ENCODE measurements at regions not wholly inside any gene's neighbourhood (a gene's known extent, or its start where the extent isn't known, plus 50 kb on each side); places are given as distances from the start of the nearest gene placed in this dataset.

- Histone ChIP-seq H3K79me2 (ENCODE audit: insufficient read depth, low read depth, low read length) (no peaks in the 10 kb centered on the region), H3K4me1 (ENCODE audit: insufficient read depth, low read length, poor library complexity, severe bottlenecking) (no peaks in the 10 kb centered on the region), H3K36me3 (ENCODE audit: insufficient read depth, low read length) (no peaks in the 10 kb centered on the region), H2AFZ (ENCODE audit: low read length) (no peak overlapping the region), H3K27ac (ENCODE audit: low read depth, low read length, poor library complexity, severe bottlenecking) (no peak overlapping the region), H3K9me2 (ENCODE audit: insufficient read depth, low read length) (no peaks in the 10 kb centered on the region), H4K20me1 (ENCODE audit: insufficient read depth, low read length) (no peaks in the 10 kb centered on the region), H3K4me2 (ENCODE audit: low read length) (no peak overlapping the region), H3K4me3 (ENCODE audit: low read depth, low read length, poor library complexity, severe bottlenecking) (no peak overlapping the region), H3K9me3 (ENCODE audit: low read length) (no peaks in the 10 kb centered on the region)
- no peak for DNase-seq (ENCODE audit: low spot score)
- intact Hi-C loops (cut with micrococcal nuclease; ENCODE audit: unreplicated experiment), result no loop called here
- TF ChIP-seq, protein P1, sequence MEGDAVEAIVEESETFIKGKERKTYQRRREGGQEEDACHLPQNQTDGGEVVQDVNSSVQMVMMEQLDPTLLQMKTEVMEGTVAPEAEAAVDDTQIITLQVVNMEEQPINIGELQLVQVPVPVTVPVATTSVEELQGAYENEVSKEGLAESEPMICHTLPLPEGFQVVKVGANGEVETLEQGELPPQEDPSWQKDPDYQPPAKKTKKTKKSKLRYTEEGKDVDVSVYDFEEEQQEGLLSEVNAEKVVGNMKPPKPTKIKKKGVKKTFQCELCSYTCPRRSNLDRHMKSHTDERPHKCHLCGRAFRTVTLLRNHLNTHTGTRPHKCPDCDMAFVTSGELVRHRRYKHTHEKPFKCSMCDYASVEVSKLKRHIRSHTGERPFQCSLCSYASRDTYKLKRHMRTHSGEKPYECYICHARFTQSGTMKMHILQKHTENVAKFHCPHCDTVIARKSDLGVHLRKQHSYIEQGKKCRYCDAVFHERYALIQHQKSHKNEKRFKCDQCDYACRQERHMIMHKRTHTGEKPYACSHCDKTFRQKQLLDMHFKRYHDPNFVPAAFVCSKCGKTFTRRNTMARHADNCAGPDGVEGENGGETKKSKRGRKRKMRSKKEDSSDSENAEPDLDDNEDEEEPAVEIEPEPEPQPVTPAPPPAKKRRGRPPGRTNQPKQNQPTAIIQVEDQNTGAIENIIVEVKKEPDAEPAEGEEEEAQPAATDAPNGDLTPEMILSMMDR (conservative IDR thresholded peaks at IDR 0.05; ENCODE audit: low read length), result no peak
- TF ChIP-seq EZH2phosphoT487 (IDR thresholded peaks at IDR 0.05; ENCODE audit: borderline replicate concordance, low read depth, low read length), result no peak
- BruUV-seq (replicated peaks), result no TSS peak
- ChIA-PET CTCF (ENCODE audit: unreplicated experiment) (no interaction called here), POLR2A (interaction anchor here (0.8 kb wide), 1 partner anchor 30 kb away, joined by 3 read pairs; no protein-coding TSS in a partner anchor)
Observed at GRCh38 chr2:238638982-238639628, 208.8 kb upstream of the TWIST2 start.

GRCh38 chr2:238640486-238640885 lies 207.4 kb upstream of the TWIST2 start:
- no peak for DNase-seq (ENCODE audit: low spot score)
- Histone ChIP-seq H3K27ac (ENCODE audit: low read depth, low read length, poor library complexity, severe bottlenecking) (no peak overlapping the region), H4K20me1 (ENCODE audit: insufficient read depth, low read length) (no peaks in the 10 kb centered on the region), H3K4me3 (ENCODE audit: low read depth, low read length, poor library complexity, severe bottlenecking) (no peak overlapping the region), H3K4me2 (ENCODE audit: low read length) (no peak overlapping the region), H3K79me2 (ENCODE audit: insufficient read depth, low read depth, low read length) (no peaks in the 10 kb centered on the region), H3K4me1 (ENCODE audit: insufficient read depth, low read length, poor library complexity, severe bottlenecking) (no peaks in the 10 kb centered on the region), H3K36me3 (ENCODE audit: insufficient read depth, low read length) (no peaks in the 10 kb centered on the region), H3K9me2 (ENCODE audit: insufficient read depth, low read length) (no peaks in the 10 kb centered on the region), H3K9me3 (ENCODE audit: low read length) (no peaks in the 10 kb centered on the region), H2AFZ (ENCODE audit: low read length) (no peak overlapping the region)
- ChIA-PET CTCF (ENCODE audit: unreplicated experiment) (no interaction called here), POLR2A (no interaction called here)
- BruUV-seq (replicated peaks), result no TSS peak
- TF ChIP-seq EZH2phosphoT487 (IDR thresholded peaks at IDR 0.05; ENCODE audit: borderline replicate concordance, low read depth, low read length), result no peak
- TF ChIP-seq, protein P1 (conservative IDR thresholded peaks at IDR 0.05; ENCODE audit: low read length), result no peak
- intact Hi-C loops (cut with micrococcal nuclease; ENCODE audit: unreplicated experiment), result no loop called here

GRCh38 chr2:238642973-238643372 lies 204.9 kb upstream of the TWIST2 start:
- Histone ChIP-seq H3K9me2 (ENCODE audit: insufficient read depth, low read length) (no peaks in the 10 kb centered on the region), H3K36me3 (ENCODE audit: insufficient read depth, low read length) (no peaks in the 10 kb centered on the region), H3K9me3 (ENCODE audit: low read length) (no peaks in the 10 kb centered on the region), H3K79me2 (ENCODE audit: insufficient read depth, low read depth, low read length) (no peaks in the 10 kb centered on the region), H2AFZ (ENCODE audit: low read length) (no peak overlapping the region), H3K27ac (ENCODE audit: low read depth, low read length, poor library complexity, severe bottlenecking) (no peak overlapping the region), H3K4me2 (ENCODE audit: low read length) (no peak overlapping the region), H4K20me1 (ENCODE audit: insufficient read depth, low read length) (no peaks in the 10 kb centered on the region), H3K4me3 (ENCODE audit: low read depth, low read length, poor library complexity, severe bottlenecking) (no peak overlapping the region), H3K4me1 (ENCODE audit: insufficient read depth, low read length, poor library complexity, severe bottlenecking) (no peaks in the 10 kb centered on the region)
- no peak for TF ChIP-seq EZH2phosphoT487 (IDR thresholded peaks at IDR 0.05; ENCODE audit: borderline replicate concordance, low read depth, low read length)
- TF ChIP-seq, protein P1 (conservative IDR thresholded peaks at IDR 0.05; ENCODE audit: low read length), result no peak
- intact Hi-C loops (cut with micrococcal nuclease; ENCODE audit: unreplicated experiment), result no loop called here
- DNase-seq (ENCODE audit: low spot score), result no peak
- no TSS peak for BruUV-seq (replicated peaks)
- ChIA-PET POLR2A (interaction anchor here (0.5 to 0.6 kb wide), 2 partner anchors 287 to 1963 kb away, joined by 3 read pairs; no protein-coding TSS in a partner anchor), CTCF (ENCODE audit: unreplicated experiment) (no interaction called here)

All from OCI-LY7 (cell line).